HG02610 (cell line): ENCODE measurements at regions not wholly inside any gene's neighbourhood (a gene's known extent, or its start where the extent isn't known, plus 50 kb on each side); places are given as distances from the start of the nearest gene placed in this dataset.
"Not testable (repeated sequence)": the region's sequence is repeated elsewhere in the genome, so short reads cannot be mapped to it uniquely, and the experiment has no call there.

ENCODE experiments used
- ATAC-seq: cut with Tn5 transposase; IDR thresholded peaks from one replicate; pipeline ENCODE4 v1.9.1; 2021; ENCODE audit warnings: mild to moderate bottlenecking, moderate library complexity; ENCODE audit not compliant: unreplicated experiment

DNA sequence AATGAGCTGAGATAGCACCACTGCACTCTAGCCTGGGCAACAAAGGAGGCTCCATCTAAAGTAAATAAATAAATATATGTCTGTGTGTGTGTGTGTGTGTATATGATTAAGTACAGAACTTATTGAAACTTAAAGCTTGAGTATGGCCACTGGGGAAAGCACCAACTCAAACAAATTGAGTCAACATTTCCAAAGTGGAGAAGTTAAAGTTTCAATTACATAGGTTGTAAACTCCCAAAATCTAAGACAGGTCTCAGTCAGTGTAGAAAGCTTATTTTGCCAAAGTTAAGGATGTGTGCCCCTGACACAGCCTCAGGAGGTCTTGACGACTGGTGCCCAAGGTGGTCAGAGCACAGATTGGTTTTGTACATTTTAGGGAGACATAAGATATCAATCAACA lies 458.9 kb upstream of the RGS18 start:
- ATAC-seq, result peak; percentile 75

DNA sequence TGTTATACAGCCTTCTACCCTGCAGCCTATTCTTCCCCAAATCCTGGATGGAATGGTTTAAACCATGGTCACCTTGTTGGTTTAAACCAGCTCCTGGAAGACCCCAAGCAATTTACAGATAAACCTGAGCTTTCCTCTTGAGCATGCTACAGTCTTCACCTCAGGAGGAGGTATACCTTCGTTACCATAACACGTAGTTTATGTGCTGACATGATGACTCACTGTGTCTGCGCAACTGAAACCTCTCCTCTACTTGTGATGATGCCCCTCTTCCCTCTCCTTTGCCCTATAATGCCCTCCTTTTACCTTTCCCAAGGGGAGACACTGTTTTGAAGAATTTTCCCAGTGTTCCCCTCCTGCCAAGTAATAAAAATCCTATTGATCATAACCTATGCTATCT lies 457.3 kb upstream of the RGS18 start:
- no peak for ATAC-seq

DNA sequence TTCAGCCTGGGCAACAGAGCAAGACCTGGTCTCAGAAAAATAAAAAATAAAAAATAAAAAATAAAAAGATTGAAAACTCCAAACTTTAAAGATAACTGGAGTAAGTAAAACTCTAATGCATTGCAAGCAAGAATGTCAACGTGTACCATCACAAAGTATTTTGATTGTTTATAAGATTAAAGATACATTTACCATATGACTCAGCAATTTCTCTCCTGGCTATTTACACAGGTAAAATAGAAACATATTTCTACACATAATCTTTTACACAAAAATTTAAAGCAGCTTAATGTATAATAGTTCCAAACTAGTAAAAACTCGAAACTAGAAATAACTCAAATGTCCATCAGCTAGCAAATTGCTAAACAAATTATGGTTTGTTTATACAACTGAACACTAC lies 456.1 kb upstream of the RGS18 start:
- ATAC-seq, result no peak

DNA sequence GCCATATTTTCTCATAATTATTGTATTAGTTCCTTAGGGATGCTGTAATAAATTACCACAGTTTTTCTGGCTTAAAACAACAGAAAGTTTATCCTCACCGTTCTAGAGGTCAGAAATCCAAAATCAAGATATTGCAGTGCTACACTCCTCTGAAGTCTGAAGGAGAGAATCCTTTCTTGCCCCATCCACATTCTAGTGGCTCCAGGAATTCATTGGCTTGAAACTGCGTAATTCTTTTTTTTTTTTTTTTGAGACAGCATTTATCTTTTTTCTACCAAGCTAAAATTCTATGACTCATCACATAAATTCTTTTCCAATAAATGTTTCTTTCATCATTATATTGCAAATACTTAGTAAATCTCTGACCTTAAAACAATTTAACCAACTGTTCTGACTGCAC lies 451.0 kb upstream of the RGS18 start:
- no peak for ATAC-seq

DNA sequence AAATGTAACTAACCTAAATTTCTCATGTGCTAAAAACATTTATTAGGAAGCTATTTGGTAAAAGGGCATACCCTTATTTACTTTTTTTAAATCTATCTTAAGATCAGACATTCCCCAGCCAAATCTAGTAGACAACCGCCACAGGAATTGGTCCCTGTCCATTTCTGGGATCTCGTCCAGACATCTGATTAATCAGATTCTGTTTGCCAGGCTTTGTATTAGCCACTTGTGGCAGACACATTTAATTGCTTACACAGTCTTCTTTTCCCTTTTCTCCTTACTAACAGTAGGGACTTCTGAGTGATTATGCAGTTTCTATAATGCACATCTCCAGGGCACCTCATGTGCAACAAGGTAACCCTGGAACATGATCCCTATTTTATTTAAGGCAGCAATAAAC lies 449.0 kb upstream of the RGS18 start:
- no peak for ATAC-seq

DNA sequence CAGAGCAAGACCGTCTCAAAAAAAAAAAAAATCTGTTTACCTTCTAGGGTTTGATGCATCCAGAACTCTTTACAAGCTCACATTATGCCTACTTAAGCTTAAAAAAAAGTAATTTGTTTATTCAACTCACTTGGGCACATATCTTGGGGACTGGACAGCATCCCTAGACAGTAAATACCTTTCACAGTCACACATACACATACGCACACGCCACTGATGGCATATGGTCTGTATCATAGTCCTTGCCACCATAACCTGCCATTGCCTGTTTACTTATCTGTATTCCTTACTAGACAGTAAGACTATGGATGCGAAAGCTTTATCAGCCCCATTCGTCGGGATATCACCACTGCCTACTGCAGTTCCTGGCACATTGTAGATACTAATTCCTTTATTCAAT lies 446.3 kb upstream of the RGS18 start:
- ATAC-seq, result no peak

DNA sequence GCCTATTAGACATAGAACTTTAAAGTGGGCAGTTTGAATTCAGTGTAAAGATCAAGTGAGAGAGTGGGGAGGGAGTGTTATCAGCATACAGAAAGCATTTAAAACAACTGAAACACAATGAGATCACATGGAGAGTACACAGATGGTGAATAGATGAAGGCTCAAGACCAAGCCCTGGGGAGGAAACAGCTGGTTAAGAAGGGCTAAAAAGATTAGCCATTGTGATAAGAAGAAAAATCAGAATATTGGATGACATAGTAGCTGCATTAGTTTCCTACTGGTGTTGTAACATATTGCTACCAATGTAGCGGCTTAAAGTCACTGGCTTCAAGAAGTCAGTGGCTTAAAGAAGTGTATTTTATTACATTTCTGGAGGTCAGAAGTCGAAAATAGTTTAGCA lies 443.4 kb upstream of the RGS18 start:
- ATAC-seq, result no peak

DNA sequence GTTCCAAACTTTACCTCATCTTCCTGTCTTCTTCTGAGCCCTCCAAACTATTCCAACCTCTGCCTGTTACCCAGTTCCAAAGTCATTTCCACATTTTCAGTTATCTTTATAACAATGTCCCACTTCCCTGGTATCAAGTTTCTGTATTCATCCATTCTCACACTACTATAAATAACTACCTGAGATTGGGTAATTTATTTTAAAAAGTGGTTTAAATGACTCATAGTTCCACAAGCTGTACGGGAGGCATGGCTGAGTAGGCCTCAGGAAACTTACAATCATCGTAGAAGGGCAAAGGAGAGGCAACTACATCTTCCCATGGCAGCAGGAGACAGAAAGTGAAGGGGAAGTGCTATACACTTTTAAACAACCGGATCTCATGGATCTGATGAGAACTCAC lies 428.5 kb upstream of the RGS18 start:
- ATAC-seq, result no peak

DNA sequence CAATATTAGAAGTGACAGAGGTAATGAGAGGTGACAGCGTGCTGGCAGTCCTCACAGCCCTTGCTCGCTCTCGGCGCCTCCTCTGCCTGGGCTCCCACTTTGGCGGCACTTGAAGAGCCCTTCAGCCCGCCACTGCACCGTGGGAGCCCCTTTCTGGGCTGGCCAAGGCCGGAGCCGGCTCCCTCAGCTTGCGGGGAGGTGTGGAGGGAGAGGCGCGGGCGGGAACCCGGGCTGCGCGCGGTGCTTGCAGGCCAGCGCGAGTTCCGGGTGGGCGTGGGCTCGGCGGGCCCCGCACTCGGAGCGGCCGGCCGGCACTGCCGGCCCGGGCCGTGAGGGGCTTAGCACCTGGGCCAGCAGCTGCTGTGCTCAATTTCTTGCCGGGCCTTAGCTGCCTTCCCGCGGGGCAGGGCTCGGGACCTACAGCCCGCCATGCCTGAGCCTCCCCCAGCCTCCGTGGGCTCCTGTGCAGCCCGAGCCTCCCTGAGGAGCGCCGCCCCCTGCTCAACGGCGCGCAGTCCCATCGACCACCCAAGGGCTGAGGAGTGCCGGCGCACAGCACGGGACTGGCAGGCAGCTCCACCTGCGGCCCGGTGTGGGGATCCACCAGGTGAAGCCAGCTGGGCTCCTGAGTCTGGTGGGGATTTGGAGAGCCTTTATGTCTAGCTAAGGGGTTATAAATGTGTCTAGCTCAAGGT lies 426.5 kb upstream of the RGS18 start:
- not testable (repeated sequence) for ATAC-seq

DNA sequence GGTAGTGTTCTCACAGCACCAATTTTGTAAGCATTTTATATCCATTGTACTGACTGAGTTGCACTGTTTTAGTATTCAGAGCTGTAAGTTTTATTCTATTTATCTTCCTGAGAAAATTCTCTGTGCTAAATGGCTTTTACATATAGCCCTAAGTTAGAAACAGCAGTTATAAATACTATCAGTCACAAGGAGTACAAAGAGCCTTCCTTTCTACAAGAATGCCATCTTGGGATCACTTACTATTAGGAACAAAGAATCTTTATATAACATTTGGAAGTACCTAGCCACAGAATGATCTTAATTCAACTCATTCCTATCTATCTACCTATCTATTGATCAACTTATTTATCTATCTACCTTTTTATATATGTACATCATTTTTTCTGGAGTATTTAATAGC lies 423.9 kb upstream of the RGS18 start:
- no peak for ATAC-seq

DNA sequence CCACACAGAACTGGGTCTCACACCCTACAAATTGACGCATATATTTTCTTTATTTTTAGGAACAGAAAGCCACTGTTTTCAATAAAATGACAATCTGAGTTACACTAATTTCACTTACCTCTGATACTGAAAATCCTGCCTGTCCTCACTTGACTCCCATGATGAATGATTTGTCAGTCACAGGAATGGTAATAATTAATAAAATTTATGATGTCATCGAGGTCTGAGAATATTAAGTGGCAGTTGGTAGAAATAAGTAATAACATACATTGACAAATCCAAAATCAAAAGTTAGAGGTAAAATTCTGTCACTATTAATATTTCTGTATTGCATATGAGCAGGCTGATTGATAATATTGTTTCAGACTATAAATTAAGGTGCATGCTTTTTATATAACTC lies 418.7 kb upstream of the RGS18 start:
- no peak for ATAC-seq

DNA sequence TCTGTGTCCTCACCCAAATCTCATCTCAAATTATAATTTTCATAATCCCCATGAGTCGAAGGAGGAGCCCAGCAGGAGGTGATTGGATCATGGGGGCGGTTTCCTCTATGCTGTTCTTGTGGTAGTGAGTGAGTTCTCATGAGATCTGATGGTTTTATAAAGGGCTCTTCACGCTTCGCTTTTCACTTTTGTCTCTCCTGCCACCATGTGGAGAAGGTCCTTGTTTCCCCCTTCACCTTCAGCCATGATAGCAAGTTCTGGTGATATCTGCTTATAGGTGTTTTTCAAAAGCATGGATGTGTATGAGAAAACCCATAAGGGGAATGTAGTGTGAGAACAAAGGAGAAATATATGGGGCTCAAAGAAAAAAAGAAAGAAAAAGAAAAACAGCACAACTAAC lies 405.9 kb upstream of the RGS18 start:
- no peak for ATAC-seq

DNA sequence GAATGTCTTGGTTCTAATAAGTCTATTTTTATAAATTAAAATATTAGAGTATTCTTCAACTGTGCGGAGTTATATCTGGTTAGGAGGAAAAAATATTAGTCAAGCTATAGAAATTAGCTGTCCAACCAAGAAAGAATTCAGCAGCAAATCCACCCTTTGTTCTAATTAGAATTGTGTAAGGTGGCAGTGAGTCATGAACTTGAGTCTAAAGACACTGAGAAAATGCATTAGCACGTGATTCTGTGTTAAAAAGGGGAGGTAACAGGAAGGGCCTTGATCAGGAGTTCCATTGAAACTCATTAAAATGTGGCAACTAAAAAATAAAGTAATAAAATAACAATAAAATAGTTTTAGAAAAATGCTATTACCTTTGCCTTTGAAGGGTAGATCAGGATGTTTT lies 398.2 kb upstream of the RGS18 start:
- ATAC-seq, result no peak

DNA sequence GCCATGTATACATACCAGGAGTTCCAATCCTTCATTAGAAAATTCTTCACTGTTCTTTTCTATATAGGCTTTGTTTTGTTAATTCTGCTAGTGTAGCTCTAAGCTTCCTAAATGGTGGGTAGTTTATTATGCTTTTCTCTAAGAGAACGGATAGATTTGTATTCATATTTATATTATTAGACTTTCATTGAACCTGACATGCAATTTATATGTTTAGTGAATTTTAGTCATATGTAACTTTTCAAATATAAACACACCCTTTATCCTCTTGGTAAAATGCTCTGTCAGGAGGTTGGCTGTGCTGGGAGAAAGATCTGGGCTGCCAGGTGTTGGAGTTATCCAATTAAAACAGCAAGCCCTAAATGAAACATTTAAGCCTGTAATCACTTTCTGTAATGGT lies 369.7 kb upstream of the RGS18 start:
- ATAC-seq, result no peak

DNA sequence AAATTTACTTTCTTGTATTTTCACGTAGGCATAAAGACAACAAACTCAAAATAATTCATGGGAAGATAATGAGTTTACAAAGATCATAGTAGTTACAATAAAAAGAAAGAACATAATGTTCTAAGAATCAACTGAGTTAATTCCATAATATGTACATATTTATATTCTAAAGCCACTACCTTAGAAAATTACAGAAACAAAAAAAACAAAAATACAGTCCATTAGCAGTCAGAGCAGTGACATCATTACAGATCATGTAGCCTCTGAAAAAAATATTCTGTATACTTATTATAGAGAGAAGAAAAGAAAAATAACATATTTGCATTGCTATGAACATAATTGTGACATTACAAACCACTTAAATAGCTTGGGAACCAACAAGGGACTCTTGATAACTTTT lies 360.1 kb upstream of the RGS18 start:
- no peak for ATAC-seq

DNA sequence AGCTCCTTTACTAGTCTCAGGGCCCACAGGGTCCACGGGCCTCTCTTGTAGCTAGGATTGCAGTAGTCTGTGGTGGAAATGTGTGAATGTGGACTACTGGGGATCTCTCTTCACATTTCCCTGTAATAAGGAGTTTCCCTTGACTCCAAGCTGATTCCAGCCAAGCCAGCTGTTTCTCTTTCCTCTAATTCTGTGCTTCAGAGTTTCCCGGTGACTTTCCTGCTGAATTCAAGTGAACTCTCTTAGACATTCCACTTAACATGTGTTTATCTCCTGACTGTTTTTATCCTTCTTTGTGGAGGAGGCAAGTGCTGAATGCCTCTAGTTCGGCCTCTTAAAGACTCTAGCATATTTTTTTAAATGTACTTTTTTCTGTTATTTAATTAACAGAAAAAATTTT lies 354.0 kb upstream of the RGS18 start:
- ATAC-seq, result no peak

DNA sequence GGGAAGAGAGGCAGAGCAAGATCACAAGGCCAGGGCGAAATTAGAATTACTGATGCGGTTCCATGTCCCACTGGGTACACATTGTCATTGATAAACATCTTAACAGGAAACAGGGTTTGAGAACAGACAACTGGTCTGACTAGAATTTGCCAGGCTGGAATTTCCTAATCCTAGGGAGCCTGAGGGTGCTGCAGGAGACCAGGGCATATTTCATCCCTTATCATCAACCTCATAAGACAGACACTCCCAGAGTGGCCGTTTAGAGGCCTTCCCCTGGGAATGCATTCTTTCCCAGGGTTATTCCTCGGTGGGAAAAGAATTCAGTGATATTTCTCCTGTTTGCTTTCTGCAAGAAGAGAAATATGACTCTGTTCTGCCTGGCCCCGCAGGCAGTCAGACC lies 344.7 kb upstream of the RGS18 start:
- ATAC-seq, result not testable (repeated sequence)

DNA sequence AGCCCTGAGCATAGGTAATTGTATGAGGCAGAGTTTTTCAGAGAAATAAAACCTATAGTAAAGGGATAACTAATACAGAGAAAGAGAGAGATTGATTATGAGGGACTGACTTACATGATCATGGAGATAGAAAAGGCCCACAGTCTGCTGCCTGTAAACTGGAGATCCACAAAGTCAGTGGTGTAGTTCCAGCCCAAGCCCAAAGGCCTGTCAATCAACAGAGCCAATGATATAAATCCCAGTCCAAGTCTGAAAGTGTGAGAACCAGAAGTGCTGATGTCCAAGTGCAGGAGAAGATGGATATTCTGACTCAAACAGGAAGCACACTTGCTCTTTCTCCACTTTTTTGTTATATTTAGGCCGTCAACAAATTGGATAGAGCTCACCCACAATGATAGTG lies 340.1 kb upstream of the RGS18 start:
- ATAC-seq, result no peak

DNA sequence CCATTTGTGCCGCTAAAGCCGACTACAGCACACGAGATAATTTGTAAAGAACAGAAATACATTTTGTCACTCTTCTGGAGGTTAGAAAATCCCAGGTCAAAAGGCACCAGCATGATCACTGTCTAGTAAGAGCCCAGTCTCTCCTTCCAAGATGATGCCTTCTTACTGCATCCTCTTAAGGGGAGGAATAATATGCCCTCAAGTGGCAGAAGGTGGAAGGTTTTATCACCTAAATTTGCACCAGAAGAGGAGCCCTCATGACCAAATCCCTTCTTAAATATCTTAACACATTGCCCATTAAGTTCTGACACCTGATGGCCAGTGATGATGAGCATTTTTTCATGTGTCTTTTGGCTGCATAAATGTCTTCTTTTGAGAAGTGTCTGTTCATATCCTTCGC lies 326.7 kb upstream of the RGS18 start:
- ATAC-seq, result no peak

DNA sequence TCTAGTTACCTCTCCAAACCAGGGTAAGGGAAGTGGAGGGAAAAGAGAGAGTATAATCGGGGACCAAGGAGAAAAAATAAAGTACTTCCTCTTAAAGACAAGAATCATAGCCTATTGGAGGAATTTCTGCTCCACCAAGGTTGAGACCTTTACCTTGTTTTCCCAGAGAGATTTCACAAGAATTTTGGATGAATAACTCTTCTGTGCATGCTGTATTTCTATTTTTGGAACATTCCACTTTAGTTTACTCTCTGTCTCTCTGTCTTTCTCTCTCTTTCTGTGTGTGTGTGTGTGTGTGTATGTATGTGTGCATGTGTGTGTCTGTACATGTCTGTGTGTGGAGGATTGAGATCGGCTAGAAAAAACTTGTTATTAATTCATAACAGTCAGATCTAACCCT lies 318.4 kb upstream of the RGS18 start:
- no peak for ATAC-seq

DNA sequence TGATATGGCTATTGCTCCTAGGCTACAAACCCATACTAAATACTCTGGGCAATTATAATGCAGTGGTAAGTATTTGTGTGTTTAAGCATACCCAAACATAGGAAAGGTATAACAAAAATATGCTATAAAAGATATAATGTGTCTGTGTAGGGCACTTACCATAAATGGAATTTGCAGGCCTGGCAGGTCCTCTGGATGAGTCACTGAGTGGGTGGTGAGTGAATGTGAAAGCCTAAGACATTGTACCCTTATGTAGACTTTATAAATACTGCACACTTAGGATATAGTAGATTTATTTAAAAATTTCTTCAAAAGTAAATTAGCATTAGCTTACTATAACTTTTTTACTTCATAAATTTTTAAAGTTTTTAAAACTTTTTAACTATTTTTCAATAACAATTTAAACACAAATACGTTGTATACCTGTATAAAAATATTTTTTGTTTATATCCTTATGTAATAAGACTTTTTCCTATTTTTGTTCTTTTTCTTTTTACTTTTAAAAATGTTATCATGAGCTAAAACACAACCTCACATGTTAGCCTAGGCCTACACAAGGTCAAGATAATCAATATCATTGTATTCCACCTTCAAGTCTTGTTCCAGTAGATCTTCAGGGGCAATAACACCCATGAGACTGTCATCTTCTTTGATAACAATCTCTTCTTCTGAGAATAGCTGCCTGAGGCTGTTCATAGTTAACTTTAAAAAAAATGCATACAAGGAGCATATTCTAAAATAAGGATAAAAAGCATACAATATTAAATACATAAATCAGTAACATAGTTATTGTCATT lies 306.3 kb upstream of the RGS18 start:
- no peak for ATAC-seq

DNA sequence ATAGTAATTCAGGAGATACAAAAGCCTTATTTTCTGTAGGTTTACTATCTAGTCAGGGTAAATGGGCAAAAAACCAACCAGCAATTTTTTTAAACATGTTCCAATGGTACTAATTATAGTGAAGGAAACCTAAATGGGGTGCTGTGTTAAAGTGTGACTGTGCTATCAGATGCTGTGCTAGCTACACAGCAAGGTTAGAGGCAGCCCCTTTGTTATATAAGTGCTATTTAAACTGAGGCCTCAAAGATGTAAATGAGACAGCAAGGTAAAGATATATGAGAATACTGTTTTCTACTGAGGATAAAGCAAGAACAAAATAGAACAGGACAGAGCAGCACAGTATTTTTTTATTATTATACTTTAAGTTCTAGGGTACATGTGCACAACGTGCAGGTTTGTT lies 305.4 kb upstream of the RGS18 start:
- ATAC-seq, result no peak

DNA sequence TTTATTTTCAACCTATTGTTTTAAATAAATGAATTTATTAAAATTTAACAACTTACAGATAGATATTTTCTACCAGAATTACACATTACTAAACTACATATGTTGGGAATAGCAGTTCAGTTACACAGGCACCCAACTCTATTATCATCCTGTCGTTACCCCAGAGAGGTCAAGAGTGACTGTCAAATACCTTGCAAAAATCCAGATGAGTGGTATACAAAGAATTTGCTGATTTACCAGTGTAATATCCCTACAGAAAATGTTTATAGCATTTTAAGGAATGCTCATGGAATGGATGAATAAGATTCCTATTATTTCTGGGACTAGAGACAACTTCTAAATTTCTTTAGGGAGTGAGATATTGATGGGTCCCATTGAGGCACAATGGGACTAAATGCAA lies 300.7 kb upstream of the RGS18 start:
- no peak for ATAC-seq
